HCT116 (cell line): ENCODE measurements at regions not wholly inside any gene's neighbourhood (a gene's known extent, or its start where the extent isn't known, plus 50 kb on each side); places are given as distances from the start of the nearest gene placed in this dataset.

Source experiments
- CTCF ChIP-seq, 3 experiments: fragments of 200-600 bp in 1 of 3; sonication (generic) in 1 of 3; IDR thresholded peaks in 2 of 3; conservative IDR thresholded peaks in 1 of 3; 2 replicates each; pipeline ENCODE4 v1.5.1; 2012 to 2017; ENCODE audit warnings: low read depth in 2 of 3, low read length in 2 of 3, antibody characterized with exemption in 1 of 3, borderline replicate concordance in 1 of 3, control low read depth in 1 of 3, mild to moderate bottlenecking in 1 of 3, mixed read lengths in 1 of 3, mixed run types in 1 of 3, moderate library complexity in 1 of 3; ENCODE audit not compliant: insufficient read depth in 1 of 3
- EZH2 ChIP-seq: fragments of 200-600 bp; sonication (generic); IDR thresholded peaks from 2 replicates; pipeline ENCODE4 v1.6.1; 2017; ENCODE audit warnings: antibody characterized with exemption, mixed run types
- MAX ChIP-seq: IDR thresholded peaks from 2 replicates; pipeline ENCODE4 v1.6.1; 2012
- POLR2A ChIP-seq: IDR thresholded peaks from 2 replicates; pipeline ENCODE4 v1.7.0; 2011; ENCODE audit warnings: borderline replicate concordance; ENCODE audit not compliant: insufficient read depth, insufficient read length; ENCODE audit errors: extremely low read depth
- POLR2AphosphoS5 ChIP-seq: IDR thresholded peaks from 2 replicates; pipeline ENCODE4 v1.6.1; 2011; ENCODE audit warnings: mild to moderate bottlenecking, low read depth, low read length, moderate library complexity
- RAD21 ChIP-seq: IDR thresholded peaks from 2 replicates; pipeline ENCODE4 v1.6.1; 2012; ENCODE audit warnings: low read depth, mild to moderate bottlenecking
- SRF ChIP-seq: IDR thresholded peaks from 2 replicates; pipeline ENCODE4 v1.6.1; 2012; ENCODE audit warnings: low read depth
- ZBTB33 ChIP-seq: IDR thresholded peaks from 2 replicates; pipeline ENCODE4 v1.6.1; 2011; ENCODE audit warnings: mild to moderate bottlenecking, low read length, moderate library complexity; ENCODE audit not compliant: insufficient replicate concordance; ENCODE audit errors: extremely low read depth

GRCh38 chr17:12423337-12423736, 242.4 kb upstream of the MYOCD start:
- TF ChIP-seq RAD21 = no peak
- no peak for TF ChIP-seq MAX
- TF ChIP-seq POLR2A = no peak
- TF ChIP-seq CTCF (IDR thresholded peaks at IDR 0.05 in 2 of 3, conservative IDR thresholded peaks at IDR 0.05 in 1 of 3; ENCODE audit: borderline replicate concordance in 1 of 3, insufficient read depth in 1 of 3, low read depth in 2 of 3, low read length in 2 of 3) = no peak
- no peak for TF ChIP-seq ZBTB33
- TF ChIP-seq EZH2 = no peak
- TF ChIP-seq POLR2AphosphoS5 = no peak
- no peak for TF ChIP-seq SRF
